Tibial nerve (tissue), 4 donors: ENCODE measurements at regions not wholly inside any gene's neighbourhood (a gene's known extent, or its start where the extent isn't known, plus 50 kb on each side); places are given as distances from the start of the nearest gene placed in this dataset.

Source experiments
- CTCF ChIP-seq, 5 experiments: fragments of 200-600 bp in 3 of 5; fragments of 450-650 bp in 2 of 5; sonication (generic) in 3 of 5; IDR thresholded peaks; one replicate each; pipeline ENCODE4 v1.5.1; 2016 to 2019; ENCODE audit warnings: antibody characterized with exemption in 5 of 5, mild to moderate bottlenecking in 3 of 5, moderate library complexity in 2 of 5
- EP300 ChIP-seq, 2 donors: sonication (generic); formaldehyde crosslinking; IDR thresholded peaks; one replicate each; pipeline ENCODE4 v1.6.1; 2017; ENCODE audit warnings: antibody characterized with exemption in 2 of 2, mild to moderate bottlenecking in 1 of 2
- POLR2A ChIP-seq, 2 donors: fragments of 450-650 bp; IDR thresholded peaks; one replicate each; pipeline ENCODE4 v1.6.1; 2017; ENCODE audit warnings: antibody characterized with exemption in 2 of 2, mild to moderate bottlenecking in 2 of 2, moderate library complexity in 2 of 2

GRCh38 chr6:49255335-49255734 lies 207.7 kb downstream of the MMUT start:
- TF ChIP-seq POLR2A (IDR thresholded peaks at IDR 0.05) (no peak), CTCF (IDR thresholded peaks at IDR 0.05) (no peak), EP300 (IDR thresholded peaks at IDR 0.05) (no peak)
